Endodermal cell (in vitro differentiated cells): ENCODE measurements at regions not wholly inside any gene's neighbourhood (a gene's known extent, or its start where the extent isn't known, plus 50 kb on each side); places are given as distances from the start of the nearest gene placed in this dataset.

Experiments
- DNase-seq: peaks from one replicate; pipeline ENCODE4 v3.0.0-alpha.2; 2017
- H3K27ac ChIP-seq: 2 replicates; pipeline ENCODE4 v1.5.1; 2013; ENCODE audit warnings: mild to moderate bottlenecking, low read depth, low read length, moderate library complexity
- H3K27me3 ChIP-seq: 2 replicates; pipeline ENCODE4 v1.6.1; 2013; ENCODE audit warnings: mild to moderate bottlenecking, low read length, moderate library complexity; ENCODE audit not compliant: insufficient read depth, control insufficient read depth, poor library complexity, severe bottlenecking
- H3K36me3 ChIP-seq: 2 replicates; pipeline ENCODE4 v1.7.0; 2013; ENCODE audit warnings: mild to moderate bottlenecking, low read length, moderate library complexity; ENCODE audit not compliant: control insufficient read depth, insufficient read depth
- H3K4me1 ChIP-seq: one replicate; pipeline ENCODE4 v1.7.0; 2013; ENCODE audit warnings: low read length; ENCODE audit not compliant: control insufficient read depth, insufficient read depth
- H3K4me3 ChIP-seq: 2 replicates; pipeline ENCODE4 v1.5.1; 2013; ENCODE audit warnings: mild to moderate bottlenecking, low read length, moderate library complexity
- H3K9ac ChIP-seq: 2 replicates; pipeline ENCODE4 v1.6.1; 2013; ENCODE audit warnings: mild to moderate bottlenecking, low read length, moderate library complexity; ENCODE audit not compliant: poor library complexity, severe bottlenecking; ENCODE audit errors: extremely low read depth
- H3K9me3 ChIP-seq: 2 replicates; pipeline ENCODE4 v1.6.1; 2013; ENCODE audit warnings: mild to moderate bottlenecking, low read length, moderate library complexity; ENCODE audit not compliant: control insufficient read depth
- H3K27ac Mint-ChIP-seq: 2 replicates; pipeline ENCODE4 v1.8.0; 2020; ENCODE audit warnings: mixed read lengths
- H3K27me3 Mint-ChIP-seq: 2 replicates; pipeline ENCODE4 v1.8.0; 2021; ENCODE audit warnings: mild to moderate bottlenecking, mixed read lengths; ENCODE audit not compliant: insufficient read depth
- H3K36me3 Mint-ChIP-seq: 2 replicates; pipeline ENCODE4 v1.8.0; 2020; ENCODE audit warnings: low read depth, mixed read lengths
- H3K4me1 Mint-ChIP-seq: 2 replicates; pipeline ENCODE4 v1.8.0; 2020; ENCODE audit warnings: mixed read lengths
- H3K4me3 Mint-ChIP-seq: 2 replicates; pipeline ENCODE4 v1.8.0; 2020; ENCODE audit warnings: mild to moderate bottlenecking, moderate library complexity, mixed read lengths
- H3K9me3 Mint-ChIP-seq: 2 replicates; pipeline ENCODE4 v1.8.0; 2020; ENCODE audit warnings: mild to moderate bottlenecking, mixed read lengths
- WGBS, 2 experiments: methylation state at CpG; one replicate each; pipeline versions ENCODE4 v1.1.5 to v1.1.7; 2013; ENCODE audit warnings: missing lambda C conversion rate in 2 of 2, mixed read lengths in 1 of 2; ENCODE audit not compliant: insufficient coverage in 1 of 2, insufficient read length in 1 of 2; 5-methylcytosine and 5-hydroxymethylcytosine counted together
- TF ChIP-seq, protein P1 (sequence below): fragments of 200-600 bp; sonication (generic); conservative IDR thresholded peaks from 2 replicates; pipeline ENCODE4 v1.5.0; 2021; ENCODE audit warnings: antibody characterized with exemption, mild to moderate bottlenecking

DNA sequence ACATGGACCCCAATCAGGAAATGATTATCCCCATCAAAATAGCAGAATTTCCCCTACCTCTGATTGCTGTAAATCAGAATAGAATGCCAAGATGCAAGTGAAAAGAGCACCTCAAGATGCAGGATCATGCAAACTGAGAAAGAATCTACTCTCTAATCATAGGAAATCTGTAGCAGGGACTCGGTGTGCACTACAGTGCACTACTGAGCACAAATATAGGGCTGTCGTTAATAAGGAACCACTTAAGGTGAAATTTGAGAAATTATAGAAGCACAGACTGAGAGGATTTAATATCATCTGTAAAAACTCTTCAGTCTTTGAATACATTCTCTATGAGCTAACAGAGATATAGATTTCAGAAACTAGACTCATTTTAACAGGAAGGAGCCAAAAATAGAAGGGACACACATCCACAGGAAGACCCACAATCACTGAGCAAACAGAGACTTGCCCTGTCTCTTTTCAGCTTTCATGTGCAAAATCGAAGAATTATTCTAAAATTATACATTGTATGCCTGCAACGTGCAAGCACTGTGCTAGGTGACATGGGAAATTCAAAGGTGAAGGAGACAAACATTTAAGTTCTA is 278.3 kb downstream of the HIVEP2 start:
- Histone ChIP-seq H3K4me1 (peaks cover 10% of the 10 kb centered on the region), H3K36me3 (no peaks in the 10 kb centered on the region), H3K9me3 (peaks cover 4% of the 10 kb centered on the region), H3K27ac (no peak overlapping the region), H3K27me3 (peaks cover 13% of the 10 kb centered on the region), H3K4me3 (no peak overlapping the region), H3K9ac (no peak overlapping the region)
- H3K27ac Mint-ChIP-seq, result no peak overlapping the region
- peaks cover 22% of the 10 kb centered on the region for H3K9me3 Mint-ChIP-seq
- no peaks in the 10 kb centered on the region for H3K36me3 Mint-ChIP-seq
- H3K4me1 Mint-ChIP-seq, result peaks cover 18% of the 10 kb centered on the region
- TF ChIP-seq, protein P1, sequence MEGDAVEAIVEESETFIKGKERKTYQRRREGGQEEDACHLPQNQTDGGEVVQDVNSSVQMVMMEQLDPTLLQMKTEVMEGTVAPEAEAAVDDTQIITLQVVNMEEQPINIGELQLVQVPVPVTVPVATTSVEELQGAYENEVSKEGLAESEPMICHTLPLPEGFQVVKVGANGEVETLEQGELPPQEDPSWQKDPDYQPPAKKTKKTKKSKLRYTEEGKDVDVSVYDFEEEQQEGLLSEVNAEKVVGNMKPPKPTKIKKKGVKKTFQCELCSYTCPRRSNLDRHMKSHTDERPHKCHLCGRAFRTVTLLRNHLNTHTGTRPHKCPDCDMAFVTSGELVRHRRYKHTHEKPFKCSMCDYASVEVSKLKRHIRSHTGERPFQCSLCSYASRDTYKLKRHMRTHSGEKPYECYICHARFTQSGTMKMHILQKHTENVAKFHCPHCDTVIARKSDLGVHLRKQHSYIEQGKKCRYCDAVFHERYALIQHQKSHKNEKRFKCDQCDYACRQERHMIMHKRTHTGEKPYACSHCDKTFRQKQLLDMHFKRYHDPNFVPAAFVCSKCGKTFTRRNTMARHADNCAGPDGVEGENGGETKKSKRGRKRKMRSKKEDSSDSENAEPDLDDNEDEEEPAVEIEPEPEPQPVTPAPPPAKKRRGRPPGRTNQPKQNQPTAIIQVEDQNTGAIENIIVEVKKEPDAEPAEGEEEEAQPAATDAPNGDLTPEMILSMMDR, result no peak
- 88 to 93% methylated on average over 2 to 4 of the region's 4 CpGs for WGBS, 2 experiments
- no peak overlapping the region for H3K4me3 Mint-ChIP-seq
- DNase-seq, result no peak
- H3K27me3 Mint-ChIP-seq, result peaks cover 12% of the 10 kb centered on the region

DNA sequence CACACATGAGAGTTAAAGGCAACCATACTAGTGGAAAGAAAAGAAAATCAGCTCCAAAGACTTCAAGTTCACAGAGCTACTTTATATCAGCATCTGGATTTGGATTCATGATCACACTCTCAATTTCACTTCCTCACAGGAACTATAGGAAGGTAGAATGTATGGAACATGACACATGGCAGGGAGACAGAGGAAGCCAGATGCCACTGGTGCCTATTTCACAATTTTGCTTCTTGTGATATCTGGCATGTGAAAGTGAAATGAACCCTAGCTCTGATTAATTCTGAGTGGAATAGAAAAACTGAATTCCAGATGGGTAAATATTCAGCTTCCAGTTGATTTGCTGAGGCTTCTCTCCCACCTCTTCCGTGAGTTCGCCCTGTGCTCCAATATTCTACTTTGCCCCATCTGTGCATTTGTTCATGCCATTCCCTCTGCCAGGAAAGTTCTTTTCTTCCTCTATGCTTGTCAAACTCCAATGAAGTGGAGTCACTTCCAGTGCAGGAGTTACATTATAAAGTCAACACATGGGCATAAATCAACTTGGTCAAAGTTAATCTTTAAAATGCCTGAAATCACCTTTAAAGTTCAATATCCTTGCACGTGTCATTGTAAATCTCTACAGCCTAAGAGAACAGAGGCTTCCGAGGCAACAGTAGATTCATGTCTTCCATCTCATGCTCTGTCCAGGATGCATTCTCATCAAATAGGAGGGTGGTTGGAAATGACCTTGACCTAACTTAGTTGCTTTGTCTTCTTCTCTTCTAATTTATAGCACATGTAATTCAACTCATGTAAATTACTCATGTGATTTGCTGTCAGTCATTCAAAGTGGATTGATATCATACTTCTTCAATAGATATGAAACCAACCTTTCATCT is 275.3 kb downstream of the HIVEP2 start:
- peaks cover 10% of the 10 kb centered on the region for H3K4me1 ChIP-seq
- Mint-ChIP-seq H3K27me3 (peaks cover 14% of the 10 kb centered on the region), H3K27ac (no peak overlapping the region), H3K4me3 (no peak overlapping the region), H3K36me3 (no peaks in the 10 kb centered on the region), H3K4me1 (peaks cover 18% of the 10 kb centered on the region), H3K9me3 (no peaks in the 10 kb centered on the region)
- no peak overlapping the region for H3K4me3 ChIP-seq
- no peak overlapping the region for H3K9ac ChIP-seq
- H3K36me3 ChIP-seq, result no peaks in the 10 kb centered on the region
- peaks cover 16% of the 10 kb centered on the region for H3K27me3 ChIP-seq
- TF ChIP-seq, protein P1, result no peak
- no peak for DNase-seq
- H3K9me3 ChIP-seq, result no peaks in the 10 kb centered on the region
- WGBS, 2 experiments, result 94 to 97% methylated on average over 4 of the region's 4 CpGs
- no peak overlapping the region for H3K27ac ChIP-seq

DNA sequence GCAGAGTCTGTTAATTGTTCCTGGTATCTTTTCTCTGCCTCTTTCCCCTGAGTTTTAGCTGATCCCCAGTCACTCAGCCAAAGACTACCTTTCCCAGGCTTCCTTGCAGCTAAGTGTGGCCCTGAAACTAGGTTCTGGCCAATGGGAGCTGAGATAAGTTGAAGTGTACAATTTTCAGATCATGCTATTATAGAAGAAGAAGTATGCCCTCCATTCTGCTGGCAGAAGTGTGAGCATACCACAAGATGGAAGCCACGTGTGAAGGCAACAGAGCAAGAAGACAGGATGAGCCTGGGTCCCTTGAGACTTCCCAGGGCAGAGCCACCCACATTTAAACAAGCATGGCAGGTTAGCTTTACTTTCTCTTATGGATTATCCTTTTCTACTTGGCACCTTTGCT is 273.2 kb downstream of the HIVEP2 start:
- Mint-ChIP-seq H3K4me1 (peaks cover 18% of the 10 kb centered on the region), H3K9me3 (no peaks in the 10 kb centered on the region), H3K4me3 (no peak overlapping the region), H3K27ac (no peak overlapping the region), H3K36me3 (no peaks in the 10 kb centered on the region), H3K27me3 (peaks cover 21% of the 10 kb centered on the region)
- 93 to 100% methylated on average over 1 of the region's 1 CpG for WGBS, 2 experiments
- no peak for DNase-seq
- Histone ChIP-seq H3K27me3 (peaks cover 16% of the 10 kb centered on the region), H3K9me3 (no peaks in the 10 kb centered on the region), H3K27ac (no peak overlapping the region), H3K4me3 (no peak overlapping the region), H3K9ac (no peak overlapping the region), H3K4me1 (peaks cover 10% of the 10 kb centered on the region), H3K36me3 (no peaks in the 10 kb centered on the region)
- TF ChIP-seq, protein P1, result no peak
